GM23338 (cell line): ENCODE measurements at regions not wholly inside any gene's neighbourhood (a gene's known extent, or its start where the extent isn't known, plus 50 kb on each side); places are given as distances from the start of the nearest gene placed in this dataset.

Source experiments
- CREB1 ChIP-seq: fragments of 250-450 bp; sonication (Bioruptor Pico); IDR thresholded peaks from 2 replicates; pipeline ENCODE4 v1.5.0; 2020; ENCODE audit warnings: low read depth, mild to moderate bottlenecking, moderate library complexity
- CTCF ChIP-seq, 2 experiments: fragments of 200-600 bp in 1 of 2; sonication (generic) in 1 of 2; conservative IDR thresholded peaks; 2 replicates each; pipeline versions ENCODE4 v1.5.1 to v1.6.1; 2016 to 2017; ENCODE audit warnings: antibody characterized with exemption in 2 of 2, low read depth in 2 of 2, mild to moderate bottlenecking in 2 of 2, moderate library complexity in 1 of 2
- EZH2 ChIP-seq: fragments of 200-600 bp; sonication (generic); IDR thresholded peaks from one replicate; pipeline ENCODE4 v1.8.0; 2017; ENCODE audit warnings: antibody characterized with exemption, mild to moderate bottlenecking, low read depth; ENCODE audit not compliant: unreplicated experiment
- EZH2phosphoT487 ChIP-seq: fragments of 200-600 bp; sonication (generic); IDR thresholded peaks from one replicate; pipeline ENCODE4 v1.8.1; 2018; ENCODE audit warnings: antibody characterized with exemption; ENCODE audit not compliant: unreplicated experiment
- JUNB ChIP-seq: IDR thresholded peaks from one replicate; pipeline ENCODE4 v1.6.1; 2016; ENCODE audit warnings: antibody characterized with exemption; ENCODE audit not compliant: unreplicated experiment
- POLR2AphosphoS5 ChIP-seq: IDR thresholded peaks from 2 replicates; pipeline ENCODE4 v1.6.1; 2016; ENCODE audit warnings: antibody characterized with exemption, low read depth
- REST ChIP-seq: IDR thresholded peaks from one replicate; pipeline ENCODE4 v1.6.1; 2018; ENCODE audit warnings: antibody characterized with exemption; ENCODE audit not compliant: unreplicated experiment
- ZNF331 ChIP-seq: fragments of 250-450 bp; sonication (Bioruptor Pico); IDR thresholded peaks from 2 replicates; pipeline ENCODE4 v1.5.0; 2020; ENCODE audit warnings: low read depth, mild to moderate bottlenecking, moderate library complexity
- TF ChIP-seq, protein P1 (sequence below): IDR thresholded peaks from 2 replicates; pipeline ENCODE4 v1.6.1; 2016; ENCODE audit warnings: antibody characterized with exemption

GRCh38 chr4:180106997-180107396, 2136.2 kb upstream of the TENM3 start:
- TF ChIP-seq REST (no peak), CTCF (conservative IDR thresholded peaks at IDR 0.05; ENCODE audit: low read depth in 2 of 2) (no peak), CREB1 (CRISPR knock-in tag) (no peak), JUNB (no peak), POLR2AphosphoS5 (no peak), ZNF331 (no peak), EZH2phosphoT487 (no peak), EZH2 (no peak)
- TF ChIP-seq, protein P1, sequence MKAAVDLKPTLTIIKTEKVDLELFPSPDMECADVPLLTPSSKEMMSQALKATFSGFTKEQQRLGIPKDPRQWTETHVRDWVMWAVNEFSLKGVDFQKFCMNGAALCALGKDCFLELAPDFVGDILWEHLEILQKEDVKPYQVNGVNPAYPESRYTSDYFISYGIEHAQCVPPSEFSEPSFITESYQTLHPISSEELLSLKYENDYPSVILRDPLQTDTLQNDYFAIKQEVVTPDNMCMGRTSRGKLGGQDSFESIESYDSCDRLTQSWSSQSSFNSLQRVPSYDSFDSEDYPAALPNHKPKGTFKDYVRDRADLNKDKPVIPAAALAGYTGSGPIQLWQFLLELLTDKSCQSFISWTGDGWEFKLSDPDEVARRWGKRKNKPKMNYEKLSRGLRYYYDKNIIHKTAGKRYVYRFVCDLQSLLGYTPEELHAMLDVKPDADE = no peak
